Stomach (tissue), 8 donors: ENCODE measurements at regions not wholly inside any gene's neighbourhood (a gene's known extent, or its start where the extent isn't known, plus 50 kb on each side); places are given as distances from the start of the nearest gene placed in this dataset.

Source experiments
- DNase-seq, 2 donors: peaks; one replicate each; pipeline versions ENCODE4 v3.0.0 to v3.0.0-alpha.2; 2013 to 2019
- H3K27ac ChIP-seq, 5 donors: fragments of 200-600 bp in 4 of 5; sonication (generic) in 4 of 5; one replicate each; pipeline ENCODE4 v1.5.1; 2013 to 2019; ENCODE audit warnings: mild to moderate bottlenecking in 1 of 5, moderate library complexity in 1 of 5
- H3K27me3 ChIP-seq, 3 donors: fragments of 200-600 bp; sonication (generic); one replicate each; pipeline ENCODE4 v1.5.1; 2017 to 2019; ENCODE audit warnings: mixed run types in 1 of 3
- H3K36me3 ChIP-seq, 4 donors: fragments of 200-600 bp; sonication (generic); 1 replicate in 3 of 4; 2 replicates in 1 of 4; pipeline ENCODE4 v1.5.1; 2016 to 2019
- H3K4me1 ChIP-seq, 4 donors: fragments of 200-600 bp; sonication (generic); one replicate each; pipeline ENCODE4 v1.5.1; 2016 to 2019
- H3K4me3 ChIP-seq, 4 donors: fragments of 200-600 bp; sonication (generic) in 3 of 4; one replicate each; pipeline ENCODE4 v1.5.1; 2016 to 2019; ENCODE audit warnings: mild to moderate bottlenecking in 1 of 4
- H3K9me3 ChIP-seq, 4 donors: fragments of 200-600 bp; sonication (generic); one replicate each; pipeline ENCODE4 v1.5.1; 2016 to 2019
- EP300 ChIP-seq: sonication (generic); formaldehyde crosslinking; IDR thresholded peaks from one replicate; pipeline ENCODE4 v1.6.1; 2017; ENCODE audit warnings: antibody characterized with exemption
- POLR2A ChIP-seq, 4 donors: fragments of 450-650 bp; IDR thresholded peaks; one replicate each; pipeline ENCODE4 v1.6.1; 2016; ENCODE audit warnings: antibody characterized with exemption in 4 of 4, control low read depth in 2 of 4, mild to moderate bottlenecking in 1 of 4, moderate library complexity in 1 of 4
- POLR2AphosphoS5 ChIP-seq, 3 donors: sonication (generic); formaldehyde crosslinking; IDR thresholded peaks; one replicate each; pipeline ENCODE4 v1.6.1; 2016; ENCODE audit warnings: antibody characterized with exemption in 3 of 3
- WGBS, 5 donors: extraction: QIAGEN DNeasy Blood & Tissue Kit in 3 of 5; methylation state at CpG; one replicate each; pipeline versions ENCODE4 v1.1.5 to v1.1.7; 2013 to 2018; 5-methylcytosine and 5-hydroxymethylcytosine counted together
- intact Hi-C: fragments of 100-400 bp; cut with DNase I; formaldehyde crosslinking; loops from one replicate; pipeline ENCODE4 v1.15.1; 2023; ENCODE audit warnings: low total_unique reads
- TF ChIP-seq, protein P1 (sequence below), 7 experiments: fragments of 450-650 bp in 4 of 7; fragments of 200-600 bp in 3 of 7; sonication (generic) in 3 of 7; IDR thresholded peaks; one replicate each; pipeline ENCODE4 v1.5.1; 2016 to 2019; ENCODE audit warnings: antibody characterized with exemption in 7 of 7, control low read depth in 2 of 7, mild to moderate bottlenecking in 1 of 7
- donor health status: healthy with polysubstance abuse.
- donor health status: Bipolar disorder and iron deficiency.
- donor health status: healthy.

GRCh38 chr14:66111891-66112290 is 374.3 kb upstream of the CCDC196 start:
- Histone ChIP-seq H3K4me3 (no peak overlapping the region), H3K9me3 (no peaks in the 10 kb centered on the region), H3K27me3 (no peaks in the 10 kb centered on the region), H3K36me3 (no peaks in the 10 kb centered on the region), H3K27ac (no peak overlapping the region), H3K4me1 (peaks cover 0 to 2% (median 0%) of the 10 kb centered on the region in 4 donors)
- WGBS, 5 donors: 84 to 96% (median 91%) methylated on average over 6 of the region's 6 CpGs
- DNase-seq: no peak
- TF ChIP-seq POLR2A (IDR thresholded peaks at IDR 0.05): no peak
- no peak for TF ChIP-seq EP300
- TF ChIP-seq, protein P1, sequence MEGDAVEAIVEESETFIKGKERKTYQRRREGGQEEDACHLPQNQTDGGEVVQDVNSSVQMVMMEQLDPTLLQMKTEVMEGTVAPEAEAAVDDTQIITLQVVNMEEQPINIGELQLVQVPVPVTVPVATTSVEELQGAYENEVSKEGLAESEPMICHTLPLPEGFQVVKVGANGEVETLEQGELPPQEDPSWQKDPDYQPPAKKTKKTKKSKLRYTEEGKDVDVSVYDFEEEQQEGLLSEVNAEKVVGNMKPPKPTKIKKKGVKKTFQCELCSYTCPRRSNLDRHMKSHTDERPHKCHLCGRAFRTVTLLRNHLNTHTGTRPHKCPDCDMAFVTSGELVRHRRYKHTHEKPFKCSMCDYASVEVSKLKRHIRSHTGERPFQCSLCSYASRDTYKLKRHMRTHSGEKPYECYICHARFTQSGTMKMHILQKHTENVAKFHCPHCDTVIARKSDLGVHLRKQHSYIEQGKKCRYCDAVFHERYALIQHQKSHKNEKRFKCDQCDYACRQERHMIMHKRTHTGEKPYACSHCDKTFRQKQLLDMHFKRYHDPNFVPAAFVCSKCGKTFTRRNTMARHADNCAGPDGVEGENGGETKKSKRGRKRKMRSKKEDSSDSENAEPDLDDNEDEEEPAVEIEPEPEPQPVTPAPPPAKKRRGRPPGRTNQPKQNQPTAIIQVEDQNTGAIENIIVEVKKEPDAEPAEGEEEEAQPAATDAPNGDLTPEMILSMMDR (IDR thresholded peaks at IDR 0.05): no peak
- TF ChIP-seq POLR2AphosphoS5 (IDR thresholded peaks at IDR 0.05): no peak
- intact Hi-C loops: no loop called here

- Histone ChIP-seq H3K27ac (no peak overlapping the region), H3K4me3 (no peak overlapping the region), H3K9me3 (no peaks in the 10 kb centered on the region), H3K4me1 (peaks cover 0 to 9% (median 0%) of the 10 kb centered on the region in 4 donors), H3K36me3 (no peaks in the 10 kb centered on the region), H3K27me3 (no peaks in the 10 kb centered on the region)
- TF ChIP-seq, protein P1 (IDR thresholded peaks at IDR 0.05): no peak
- TF ChIP-seq EP300: no peak
- no peak for TF ChIP-seq POLR2AphosphoS5 (IDR thresholded peaks at IDR 0.05)
- no peak for TF ChIP-seq POLR2A (IDR thresholded peaks at IDR 0.05)
- WGBS, 5 donors: 66 to 79% (median 75%) methylated on average over 3 of the region's 3 CpGs
- intact Hi-C loops: no loop called here
- no peak for DNase-seq
Observed at GRCh38 chr14:66114071-66114470, 372.1 kb upstream of the CCDC196 start.

DNA sequence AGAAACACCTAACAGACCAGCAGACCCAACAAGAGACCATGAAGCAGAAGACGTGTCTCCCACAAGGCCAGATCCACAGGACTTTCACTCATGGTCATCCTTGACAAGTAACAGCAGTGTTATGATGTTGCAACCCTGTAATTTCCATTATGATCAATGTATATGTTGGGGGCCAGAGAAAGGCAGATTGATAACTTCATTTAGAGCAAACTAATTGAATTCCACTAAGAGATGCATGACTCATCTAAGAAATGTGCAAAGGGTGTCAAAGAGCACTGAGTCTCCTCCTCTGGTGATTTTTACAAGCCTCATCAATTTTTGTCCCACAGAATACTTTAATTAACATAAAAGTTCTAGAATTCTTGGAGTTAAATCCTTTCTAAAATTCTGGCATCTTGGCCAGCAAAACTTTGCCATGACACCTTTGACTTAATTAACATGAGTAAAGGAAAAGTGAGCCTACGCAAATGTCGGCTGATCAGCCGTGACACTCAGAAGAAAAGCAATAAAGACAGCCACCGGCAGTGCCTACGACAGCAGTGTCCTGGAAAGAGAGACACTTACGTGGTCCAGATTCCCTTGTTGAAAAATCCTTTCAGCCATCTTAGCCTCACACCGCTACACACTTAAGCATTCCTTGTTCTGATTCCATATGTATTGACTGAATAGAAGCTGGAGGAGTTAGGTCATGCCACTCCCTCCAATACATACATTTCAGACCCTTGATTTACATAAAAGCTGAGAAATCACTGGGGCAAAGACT is 370.2 kb upstream of the CCDC196 start:
- intact Hi-C loops: no loop called here

GRCh38 chr14:66116732-66117131 is 369.4 kb upstream of the CCDC196 start:
- TF ChIP-seq POLR2AphosphoS5 (IDR thresholded peaks at IDR 0.05) (no peak), POLR2A (IDR thresholded peaks at IDR 0.05) (no peak)
- TF ChIP-seq, protein P1 (IDR thresholded peaks at IDR 0.05): no peak
- intact Hi-C loops: no loop called here
- Histone ChIP-seq H3K9me3 (no peaks in the 10 kb centered on the region), H3K4me1 (peaks cover 0 to 9% (median 0%) of the 10 kb centered on the region in 4 donors), H3K4me3 (no peak overlapping the region), H3K27me3 (no peaks in the 10 kb centered on the region), H3K36me3 (no peaks in the 10 kb centered on the region), H3K27ac (no peak overlapping the region)
- 69 to 81% (median 78%) methylated on average over 4 of the region's 4 CpGs for WGBS, 5 donors
- no peak for DNase-seq

More for the DNA sequence above, 370.2 kb upstream of the CCDC196 start:
- Histone ChIP-seq H3K9me3 (no peaks in the 10 kb centered on the region), H3K4me1 (peaks cover 0 to 9% (median 0%) of the 10 kb centered on the region in 4 donors), H3K4me3 (no peak overlapping the region), H3K27me3 (no peaks in the 10 kb centered on the region), H3K27ac (no peak overlapping the region), H3K36me3 (no peaks in the 10 kb centered on the region)
- WGBS, 5 donors: 88 to 96% (median 93%) methylated on average over 8 of the region's 8 CpGs
- TF ChIP-seq EP300 (no peak), POLR2A (IDR thresholded peaks at IDR 0.05) (no peak), POLR2AphosphoS5 (IDR thresholded peaks at IDR 0.05) (no peak)
- TF ChIP-seq, protein P1 (IDR thresholded peaks at IDR 0.05): no peak
- DNase-seq: no peak
